Heart right ventricle (tissue), 16 donors: ENCODE measurements at regions not wholly inside any gene's neighbourhood (a gene's known extent, or its start where the extent isn't known, plus 50 kb on each side); places are given as distances from the start of the nearest gene placed in this dataset.

Source experiments
- ATAC-seq, 8 donors: fragments of 200-7000 bp; cut with Tn5 transposase; one replicate each; pipeline ENCODE4 v1.9.1; 2020; ENCODE audit warnings: mild to moderate bottlenecking in 8 of 8, moderate library complexity in 8 of 8, moderate number of reproducible peaks in 1 of 8
- DNase-seq, 2 donors: peaks; one replicate each; pipeline ENCODE4 v3.0.0-alpha.2; 2020
- H3K27ac ChIP-seq, 10 donors: fragments of 200-600 bp; sonication (generic) in 2 of 10; one replicate each; pipeline versions ENCODE4 v1.5.0 to v1.8.0; 2020 to 2022; ENCODE audit warnings: mild to moderate bottlenecking in 3 of 10
- H3K27me3 ChIP-seq, 7 donors: fragments of 200-600 bp; one replicate each; pipeline ENCODE4 v1.8.0; 2021 to 2022; ENCODE audit warnings: mild to moderate bottlenecking in 2 of 7
- H3K36me3 ChIP-seq, 9 donors: fragments of 200-600 bp; sonication (generic) in 1 of 9; one replicate each; pipeline versions ENCODE4 v1.5.0 to v1.8.0; 2020 to 2022; ENCODE audit warnings: mild to moderate bottlenecking in 2 of 9
- H3K4me1 ChIP-seq, 9 donors: fragments of 200-600 bp; sonication (generic) in 1 of 9; one replicate each; pipeline versions ENCODE4 v1.5.0 to v1.8.0; 2020 to 2022; ENCODE audit warnings: mild to moderate bottlenecking in 4 of 9
- H3K4me3 ChIP-seq, 10 donors: fragments of 200-600 bp; sonication (generic) in 2 of 10; one replicate each; pipeline versions ENCODE4 v1.5.0 to v1.8.0; 2020 to 2022; ENCODE audit warnings: mild to moderate bottlenecking in 7 of 10, moderate library complexity in 2 of 10
- H3K9me3 ChIP-seq, 11 donors: fragments of 200-600 bp in 10 of 11; sonication (generic) in 2 of 11; one replicate each; pipeline versions ENCODE4 v1.5.0 to v1.8.0; 2013 to 2022; ENCODE audit warnings: mild to moderate bottlenecking in 2 of 11, control low read depth in 1 of 11, moderate library complexity in 1 of 11
- CTCF ChIP-seq, 9 donors: fragments of 200-600 bp; sonication (generic) in 2 of 9; IDR thresholded peaks; one replicate each; pipeline versions ENCODE4 v1.5.0 to v1.8.0; 2021 to 2022; ENCODE audit warnings: antibody characterized with exemption in 9 of 9, mild to moderate bottlenecking in 5 of 9, moderate library complexity in 1 of 9
- WGBS, 2 donors: extraction: QIAGEN DNeasy Blood & Tissue Kit; methylation state at CpG; one replicate each; pipeline ENCODE4 v1.1.7; 2013; ENCODE audit warnings: inconsistent platforms in 1 of 2; 5-methylcytosine and 5-hydroxymethylcytosine counted together
- intact Hi-C, 10 donors: fragments of 100-400 bp; cut with DNase I; formaldehyde crosslinking; loops; one replicate each; pipeline versions ENCODE4 v1.11.1 to v1.14.2; 2022
- donor health status: Arrhythmogenic right ventricular cardiomyopathy.
- donor health status: ischemic (EF 13 %, LVEDD 7.1; RV severe dilation, severe dysfunction).
- donor health status: healthy with polysubstance abuse.
- donor health status: DM: no; HTN: yes; CAD: no.
- donor health status: DM: no; HTN: no; CAD: no.
- donor health status: ischemic (EF 25% LVEDD 6.9; RV normal size, moderate dysfunction).
- donor health status: ischemic (EF 25% LVEDD 5.7; RV mildly dilated, moderate dysfunction).
- donor health status: healthy.
- donor health status: DM: yes; HTN: yes; CAD: no.
- donor health status: Ischemic cardiomyopathy.
- donor health status: ischemic (EF 35%, LVEDD 5.7; RV mildly dilated, moderate dysfunction).
- donor health status: nonischemic (EF 11% LVEDD 7.7; RV severe dilation, severe dysfunction).
- donor health status: DM: yes; HTN: yes; CAD: no.
- donor health status: PGD.
- donor health status: ischemic (EF 29% LVEDD 5.4; RV normal size, mild dysfunction).
- donor health status: nonischemic (EF 23%, LVEDD 6.1; RV moderate dilation, normal function).

- Histone ChIP-seq H3K27me3 (peaks cover 0 to 5% (median 0%) of the 10 kb centered on the region in 7 donors), H3K4me1 (peaks cover 0 to 3% (median 0%) of the 10 kb centered on the region in 9 donors), H3K27ac (no peak overlapping the region), H3K9me3 (no peaks in the 10 kb centered on the region), H3K36me3 (no peaks in the 10 kb centered on the region), H3K4me3 (no peak overlapping the region)
- WGBS, 2 donors, result 62 to 68% methylated on average over 1 of the region's 1 CpG
- intact Hi-C loops, result no loop called here
- DNase-seq (no peak), ATAC-seq (no peak)
- no peak for TF ChIP-seq CTCF (IDR thresholded peaks at IDR 0.05)
Observed at GRCh38 chr1:239817276-239817675, 274.4 kb upstream of the FMN2 start.

- Histone ChIP-seq H3K27ac (no peak overlapping the region), H3K36me3 (no peaks in the 10 kb centered on the region), H3K27me3 (peaks cover 0 to 5% (median 0%) of the 10 kb centered on the region in 7 donors), H3K4me3 (no peak overlapping the region), H3K4me1 (peaks cover 0 to 3% (median 0%) of the 10 kb centered on the region in 9 donors), H3K9me3 (no peaks in the 10 kb centered on the region)
- DNase-seq (no peak), ATAC-seq (no peak)
- 78 to 84% methylated on average over 7 of the region's 7 CpGs for WGBS, 2 donors
- intact Hi-C loops, result no loop called here
- TF ChIP-seq CTCF (IDR thresholded peaks at IDR 0.05), result no peak
Observed at GRCh38 chr1:239817801-239818200, 273.9 kb upstream of the FMN2 start.

GRCh38 chr1:239819096-239819495, 272.6 kb upstream of the FMN2 start:
- Histone ChIP-seq H3K4me3 (no peak overlapping the region), H3K36me3 (no peaks in the 10 kb centered on the region), H3K9me3 (no peaks in the 10 kb centered on the region), H3K27ac (no peak overlapping the region), H3K27me3 (peaks cover 0 to 5% (median 0%) of the 10 kb centered on the region in 7 donors), H3K4me1 (peaks cover 0 to 2% (median 0%) of the 10 kb centered on the region in 9 donors)
- intact Hi-C loops, result no loop called here
- DNase-seq, result no peak
- ATAC-seq, result no peak
- 80 to 82% methylated on average over 6 of the region's 6 CpGs for WGBS, 2 donors
- no peak for TF ChIP-seq CTCF (IDR thresholded peaks at IDR 0.05)

- intact Hi-C loops, result no loop called here
- TF ChIP-seq CTCF (IDR thresholded peaks at IDR 0.05), result no peak
- Histone ChIP-seq H3K4me3 (no peak overlapping the region), H3K9me3 (no peaks in the 10 kb centered on the region), H3K4me1 (no peaks in the 10 kb centered on the region), H3K27me3 (peaks cover 0 to 3% (median 0%) of the 10 kb centered on the region in 7 donors), H3K27ac (no peak overlapping the region), H3K36me3 (no peaks in the 10 kb centered on the region)
- 81 to 84% methylated on average over 10 of the region's 10 CpGs for WGBS, 2 donors
- DNase-seq, result no peak
- no peak for ATAC-seq
Observed at GRCh38 chr1:239819756-239820250, 271.9 kb upstream of the FMN2 start.
